ENCODE measurements at regions not wholly inside any gene's neighbourhood (a gene's known extent, or its start where the extent isn't known, plus 50 kb on each side); places are given as distances from the start of the nearest gene placed in this dataset.

GRCh38 chr10:21393931-21394330 lies 131.6 kb downstream of the SKIDA1 start:
- TF ChIP-seq POLR2AphosphoS5 (IDR thresholded peaks at IDR 0.05; ENCODE audit: borderline replicate concordance, low read depth, low read length) (no peak), EZH2 (IDR thresholded peaks at IDR 0.05) (no peak)

Measured in SK-N-MC (cell line).